HG03064 (cell line): ENCODE measurements at regions not wholly inside any gene's neighbourhood (a gene's known extent, or its start where the extent isn't known, plus 50 kb on each side); places are given as distances from the start of the nearest gene placed in this dataset.

Experiments
- ATAC-seq: cut with Tn5 transposase; IDR thresholded peaks from one replicate; pipeline ENCODE4 v1.9.1; 2021; ENCODE audit warnings: low read depth; ENCODE audit not compliant: unreplicated experiment

DNA sequence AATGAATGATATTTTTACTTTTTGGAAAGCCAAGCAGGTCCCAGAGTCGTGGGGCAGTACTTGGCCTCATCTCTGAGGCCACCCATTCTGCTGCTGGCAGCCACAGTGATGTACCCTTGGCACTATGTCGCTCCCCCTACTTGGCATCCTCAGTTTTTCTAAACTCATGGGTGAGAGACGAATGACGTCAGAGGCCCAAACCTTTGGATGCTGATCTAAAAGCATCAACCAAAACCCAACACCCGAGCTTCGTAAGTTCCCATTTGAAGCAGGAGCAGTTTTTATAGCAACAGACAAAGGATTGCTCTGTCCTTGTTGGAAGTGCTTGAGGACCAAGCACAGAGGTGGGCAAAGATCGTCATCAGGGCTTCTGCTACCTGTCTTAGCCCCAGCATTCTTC is 212.9 kb downstream of the PAX1 start:
- no peak for ATAC-seq

DNA sequence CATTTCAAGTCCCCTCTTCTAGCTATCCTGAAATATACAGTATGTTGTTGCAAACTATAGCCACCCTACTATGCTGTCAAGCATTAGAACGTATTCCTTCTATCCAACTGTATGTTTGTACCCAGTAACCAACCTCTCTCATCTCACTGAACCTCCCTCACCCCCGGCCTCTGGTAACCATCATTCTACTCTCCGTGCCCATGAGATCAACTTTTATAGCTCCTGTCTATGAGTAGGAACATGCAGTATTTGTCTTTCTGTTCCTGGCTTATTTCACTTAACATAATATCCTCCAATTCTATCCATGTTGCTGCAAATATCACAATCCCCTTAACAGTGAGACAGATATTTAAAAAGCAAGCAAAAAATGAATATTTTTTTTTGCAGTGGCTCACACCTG is 196.9 kb downstream of the PAX1 start:
- ATAC-seq, result no peak

- no peak for ATAC-seq
These were observed 196.2 kb downstream of the PAX1 start for GRCh38 chr20:21901470-21902275.

- ATAC-seq, result no peak
These were observed 195.0 kb downstream of the PAX1 start for GRCh38 chr20:21900431-21900830.

DNA sequence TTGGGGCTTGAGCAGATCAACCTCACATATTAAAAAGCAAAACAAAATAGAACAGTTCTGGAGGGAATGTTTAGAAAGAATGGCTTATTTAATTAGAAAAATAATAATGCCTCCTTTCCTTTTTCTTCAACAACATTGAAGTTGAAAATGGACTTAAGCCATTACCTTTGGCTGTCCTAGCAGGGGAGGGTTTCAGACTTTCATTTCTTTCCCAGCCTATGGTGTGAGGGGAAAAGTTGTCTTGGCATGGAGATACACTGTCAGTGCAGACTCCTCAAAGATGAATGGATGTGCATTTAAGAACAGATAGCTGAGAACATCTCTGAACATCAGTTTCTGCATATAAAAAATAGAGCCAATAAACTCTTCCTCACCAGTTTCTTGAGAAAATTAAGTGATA is 169.5 kb downstream of the PAX1 start:
- no peak for ATAC-seq

DNA sequence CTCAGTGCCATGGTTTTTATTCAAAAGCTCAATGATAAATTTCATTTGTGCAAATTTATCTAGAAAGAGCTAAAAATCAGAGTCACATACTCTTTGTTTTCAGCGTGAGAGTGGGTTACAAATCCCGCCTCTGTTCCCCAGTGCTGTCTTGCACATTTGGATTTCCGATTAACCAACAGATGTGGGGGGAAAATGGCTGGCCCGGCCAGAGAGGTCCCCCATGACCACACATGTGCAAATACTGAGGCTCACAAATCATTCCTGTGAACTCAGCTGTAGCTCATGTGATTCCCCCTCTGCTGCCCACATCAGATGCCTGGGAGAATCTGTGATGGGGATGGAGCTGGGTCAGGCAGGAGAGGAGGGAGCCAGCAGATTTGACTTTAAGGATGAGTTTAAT is 168.7 kb downstream of the PAX1 start:
- no peak for ATAC-seq

- ATAC-seq, result no peak
These were observed 167.8 kb downstream of the PAX1 start for GRCh38 chr20:21873291-21873690.

DNA sequence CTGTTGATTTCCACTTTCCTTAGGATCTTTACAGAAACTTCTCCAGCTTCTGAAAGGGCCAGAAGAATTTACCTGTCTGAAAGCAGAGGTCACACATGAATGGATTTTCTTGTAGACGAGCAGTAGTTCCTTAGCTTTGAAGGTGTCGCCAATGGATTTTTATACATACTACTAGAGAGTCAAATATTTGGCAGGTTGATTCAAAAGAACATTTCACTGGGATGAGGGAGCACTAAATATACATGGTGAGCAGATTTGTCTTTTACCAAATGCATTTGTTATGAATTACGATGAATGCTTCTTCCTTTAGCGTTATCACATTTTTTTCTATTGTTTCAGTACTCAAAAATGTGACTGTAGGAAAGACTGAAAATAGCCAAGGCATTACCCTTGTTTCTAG is 162.3 kb downstream of the PAX1 start:
- ATAC-seq, result no peak

DNA sequence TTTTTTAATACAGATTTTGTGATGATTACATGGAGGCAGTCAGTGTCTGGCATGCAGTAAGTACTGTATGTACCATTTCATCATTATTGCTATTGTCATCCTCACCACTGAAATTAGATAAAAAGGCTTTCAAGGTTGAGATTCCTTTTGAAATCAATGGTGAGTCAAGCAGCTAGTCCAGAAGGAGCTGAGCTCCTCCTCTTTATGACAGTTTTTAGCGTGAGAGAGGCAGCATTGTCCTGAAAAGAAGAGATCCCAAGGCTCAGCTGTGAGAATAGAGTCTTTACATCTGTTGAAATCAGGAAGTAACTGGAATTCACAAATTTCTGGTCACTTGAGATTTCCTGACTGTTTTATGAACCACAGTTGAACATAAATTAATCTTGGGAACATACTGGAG is 161.9 kb downstream of the PAX1 start:
- ATAC-seq, result no peak

DNA sequence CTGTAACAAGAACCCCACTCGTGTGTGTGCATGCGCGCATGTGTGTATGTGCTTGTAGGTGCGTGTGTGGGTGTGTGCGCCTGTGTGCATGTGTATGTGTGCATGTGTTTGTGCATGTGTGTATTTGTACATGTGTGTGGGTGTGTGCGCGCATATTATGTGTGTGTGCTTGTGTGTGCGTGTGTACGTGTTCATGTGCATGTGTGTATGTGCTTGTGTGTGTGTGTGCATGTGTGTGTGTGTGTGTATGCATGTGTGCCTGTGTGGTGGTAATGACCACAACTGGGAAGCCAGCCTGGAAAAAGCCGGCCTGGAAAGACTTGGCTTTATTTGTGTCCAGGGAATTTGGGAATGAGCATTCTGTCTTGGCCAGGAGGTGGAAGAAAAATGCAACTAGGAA is 157.5 kb downstream of the PAX1 start:
- ATAC-seq, result no peak

DNA sequence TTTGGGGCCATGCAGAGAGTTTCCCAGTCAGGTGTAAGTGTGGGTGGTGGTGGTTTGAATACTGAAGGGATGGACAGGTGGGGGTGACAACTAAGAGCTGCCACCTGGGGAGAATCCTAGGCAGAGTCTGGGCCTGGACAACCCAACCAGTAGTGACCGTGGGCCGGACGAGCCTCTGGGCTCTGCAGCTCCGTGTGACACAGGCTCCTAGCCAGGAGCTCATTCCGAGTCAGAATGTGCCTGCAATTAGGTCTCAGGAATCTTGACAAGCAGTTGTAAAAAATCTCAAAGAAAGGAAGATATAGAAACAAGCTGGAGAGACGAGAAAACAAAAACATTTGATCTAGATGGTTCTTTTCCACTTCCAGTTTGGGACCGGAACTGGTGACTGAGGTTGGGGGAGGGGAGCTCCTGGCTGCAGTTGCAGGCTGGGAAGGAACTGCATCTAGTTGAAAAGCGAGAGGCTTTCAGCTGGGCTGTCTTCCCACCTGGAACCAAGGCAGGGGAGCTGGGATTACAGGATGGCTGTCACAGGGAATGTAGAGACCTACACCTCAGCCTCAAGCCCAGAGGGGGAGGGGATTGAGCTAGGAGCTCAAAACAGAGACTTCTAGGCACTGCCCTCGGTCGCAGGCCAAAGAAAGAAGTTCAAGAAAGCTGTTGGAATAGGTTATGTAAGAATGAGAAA is 156.9 kb downstream of the PAX1 start:
- no peak for ATAC-seq

GRCh38 chr20:21840991-21841390 is 135.5 kb downstream of the PAX1 start:
- ATAC-seq, result no peak

GRCh38 chr20:21839982-21840381 is 134.5 kb downstream of the PAX1 start:
- ATAC-seq, result no peak

- no peak for ATAC-seq
These were observed 130.9 kb downstream of the PAX1 start for GRCh38 chr20:21836346-21836745.

DNA sequence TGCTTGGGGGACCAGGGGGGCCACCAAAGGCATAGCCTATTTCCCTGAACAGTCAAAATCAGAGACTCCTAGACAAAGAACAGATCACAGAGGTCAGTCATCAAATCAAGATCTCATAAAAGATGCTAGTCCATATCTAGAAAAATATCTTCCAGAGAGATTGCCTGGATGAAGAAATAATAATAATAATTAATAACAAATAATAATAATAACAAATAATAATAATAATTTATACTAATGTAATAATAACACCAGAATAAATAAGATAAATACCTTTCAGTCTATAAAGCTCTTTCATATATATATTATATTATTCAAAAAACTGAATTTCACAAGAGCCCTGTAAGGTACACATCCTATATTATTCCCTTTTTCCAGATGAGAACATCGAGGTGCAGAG is 129.6 kb downstream of the PAX1 start:
- ATAC-seq, result no peak

- ATAC-seq, result no peak
These were observed 127.2 kb downstream of the PAX1 start for GRCh38 chr20:21832442-21833385.

GRCh38 chr20:21826976-21827375 is 121.5 kb downstream of the PAX1 start:
- ATAC-seq, result no peak

DNA sequence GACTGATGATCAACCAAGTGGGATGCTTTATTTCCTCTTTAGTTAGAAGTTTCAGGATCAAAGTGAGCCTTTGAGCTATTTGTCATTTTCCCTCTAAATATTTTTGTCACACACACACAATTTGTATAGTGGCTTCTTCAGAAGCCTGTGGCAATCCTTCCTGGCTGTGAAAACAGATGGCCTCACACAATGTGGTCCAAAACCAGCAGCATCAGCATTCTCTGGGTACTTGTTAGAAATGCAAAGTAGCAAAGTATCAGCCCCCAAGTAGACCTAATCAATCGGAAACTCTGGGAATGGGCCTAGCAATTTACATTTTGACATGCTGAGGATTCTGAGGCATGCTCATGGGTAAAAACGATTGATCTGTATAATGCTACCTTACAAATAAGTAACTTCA is 115.9 kb downstream of the PAX1 start:
- ATAC-seq, result no peak

DNA sequence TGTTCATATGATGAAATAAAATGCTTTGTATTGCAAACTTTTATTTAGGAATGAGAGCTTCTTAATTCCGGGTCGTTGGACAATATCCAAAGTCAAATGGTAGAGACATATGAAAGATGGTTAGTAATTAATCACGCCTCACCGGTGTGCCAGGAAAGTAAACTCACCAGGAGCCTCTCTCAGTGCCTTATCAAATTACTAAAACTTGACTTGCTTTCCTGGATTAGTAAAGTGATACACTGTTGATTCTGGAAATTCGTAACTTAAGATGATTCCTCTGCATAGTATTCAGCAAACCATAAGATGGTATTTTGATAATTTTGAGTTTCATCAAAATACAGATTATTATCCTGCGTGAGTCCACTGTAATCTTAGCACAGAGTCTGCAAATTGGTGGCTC is 115.2 kb downstream of the PAX1 start:
- no peak for ATAC-seq

DNA sequence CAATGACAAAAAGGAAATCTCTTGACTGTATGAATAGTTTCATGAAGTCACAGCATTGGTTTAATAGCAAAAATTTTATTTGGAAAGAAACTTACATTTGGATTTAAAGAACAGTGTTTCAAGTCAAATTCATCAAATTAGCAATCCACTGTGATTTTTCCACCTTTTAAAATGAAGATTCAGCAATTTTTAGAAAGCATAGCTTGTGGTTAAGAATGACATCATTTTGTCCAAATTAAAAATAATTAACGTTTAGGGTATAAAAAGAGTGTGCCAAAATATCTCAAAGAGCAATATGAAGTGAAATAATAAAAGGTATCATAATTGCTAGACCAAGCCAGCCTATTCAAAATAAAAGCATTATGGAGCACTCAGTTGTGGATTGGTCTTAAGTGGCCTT is 114.6 kb downstream of the PAX1 start:
- no peak for ATAC-seq

- ATAC-seq, result no peak
These were observed 106.9 kb downstream of the PAX1 start for GRCh38 chr20:21812379-21812778.
